DND-41 (cell line): ENCODE measurements at regions not wholly inside any gene's neighbourhood (a gene's known extent, or its start where the extent isn't known, plus 50 kb on each side); places are given as distances from the start of the nearest gene placed in this dataset.

Experiments
- EZH2 ChIP-seq: IDR thresholded peaks from 3 replicates; pipeline ENCODE4 v1.6.1; 2012; ENCODE audit warnings: borderline replicate concordance, low read depth, mild to moderate bottlenecking, moderate library complexity, low read length, inconsistent platforms; ENCODE audit not compliant: severe bottlenecking
- TF ChIP-seq, protein P1 (sequence below): IDR thresholded peaks from 2 replicates; pipeline ENCODE4 v1.5.1; 2012; ENCODE audit warnings: borderline replicate concordance, low read length, moderate library complexity, mild to moderate bottlenecking; ENCODE audit not compliant: poor library complexity, severe bottlenecking; ENCODE audit errors: extremely low read depth

DNA sequence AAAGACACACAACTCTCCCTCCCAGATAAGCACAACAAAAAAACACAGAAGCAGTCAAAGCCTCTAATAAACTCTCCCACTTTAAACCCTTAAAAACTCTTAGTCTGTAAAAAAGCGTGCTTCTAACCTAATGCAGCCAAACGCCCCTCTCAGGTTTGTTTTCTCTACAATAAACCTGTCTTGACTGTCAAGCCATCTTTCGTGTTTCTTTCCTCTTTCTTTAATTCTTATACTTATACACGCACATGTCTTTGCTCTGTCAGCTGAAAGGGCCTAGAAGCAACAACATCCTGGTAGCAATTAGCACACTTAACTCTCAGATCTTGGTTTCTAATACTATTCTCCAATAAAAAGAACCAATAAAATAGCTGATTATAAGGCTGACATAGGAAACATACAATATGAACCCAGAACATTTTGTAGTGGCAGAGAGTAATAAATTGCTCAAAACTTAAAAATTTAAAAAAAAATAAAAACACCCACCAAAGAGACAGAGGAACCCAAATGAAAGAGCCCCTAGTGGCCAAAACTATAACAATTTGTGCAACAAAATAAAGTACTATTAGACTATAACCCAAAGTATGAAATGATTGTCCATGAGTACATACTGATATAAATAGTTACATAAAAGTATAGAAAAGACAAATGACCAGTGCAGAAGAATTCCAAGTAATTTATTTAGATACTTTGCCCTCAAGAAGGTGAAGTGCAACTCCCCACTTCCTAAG, 440.4 kb upstream of the ADGRL3 start:
- TF ChIP-seq, protein P1, sequence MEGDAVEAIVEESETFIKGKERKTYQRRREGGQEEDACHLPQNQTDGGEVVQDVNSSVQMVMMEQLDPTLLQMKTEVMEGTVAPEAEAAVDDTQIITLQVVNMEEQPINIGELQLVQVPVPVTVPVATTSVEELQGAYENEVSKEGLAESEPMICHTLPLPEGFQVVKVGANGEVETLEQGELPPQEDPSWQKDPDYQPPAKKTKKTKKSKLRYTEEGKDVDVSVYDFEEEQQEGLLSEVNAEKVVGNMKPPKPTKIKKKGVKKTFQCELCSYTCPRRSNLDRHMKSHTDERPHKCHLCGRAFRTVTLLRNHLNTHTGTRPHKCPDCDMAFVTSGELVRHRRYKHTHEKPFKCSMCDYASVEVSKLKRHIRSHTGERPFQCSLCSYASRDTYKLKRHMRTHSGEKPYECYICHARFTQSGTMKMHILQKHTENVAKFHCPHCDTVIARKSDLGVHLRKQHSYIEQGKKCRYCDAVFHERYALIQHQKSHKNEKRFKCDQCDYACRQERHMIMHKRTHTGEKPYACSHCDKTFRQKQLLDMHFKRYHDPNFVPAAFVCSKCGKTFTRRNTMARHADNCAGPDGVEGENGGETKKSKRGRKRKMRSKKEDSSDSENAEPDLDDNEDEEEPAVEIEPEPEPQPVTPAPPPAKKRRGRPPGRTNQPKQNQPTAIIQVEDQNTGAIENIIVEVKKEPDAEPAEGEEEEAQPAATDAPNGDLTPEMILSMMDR = peak; percentile 9
- no peak for TF ChIP-seq EZH2
